Upper lobe of left lung (tissue), 4 donors: ENCODE measurements at regions not wholly inside any gene's neighbourhood (a gene's known extent, or its start where the extent isn't known, plus 50 kb on each side); places are given as distances from the start of the nearest gene placed in this dataset.

ENCODE experiments used
- EP300 ChIP-seq, 4 donors: sonication (generic); formaldehyde crosslinking; IDR thresholded peaks; one replicate each; pipeline ENCODE4 v1.5.1; 2017; ENCODE audit warnings: antibody characterized with exemption in 4 of 4, control low read depth in 2 of 4
- POLR2A ChIP-seq, 4 donors: fragments of 450-650 bp; IDR thresholded peaks; one replicate each; pipeline ENCODE4 v1.5.1; 2016 to 2017; ENCODE audit warnings: antibody characterized with exemption in 4 of 4, mild to moderate bottlenecking in 2 of 4
- TF ChIP-seq, protein P1 (sequence below), 6 experiments: fragments of 450-650 bp in 4 of 6; fragments of 200-600 bp in 2 of 6; sonication (generic) in 2 of 6; IDR thresholded peaks; one replicate each; pipeline ENCODE4 v1.5.1; 2016 to 2019; ENCODE audit warnings: antibody characterized with exemption in 6 of 6

DNA sequence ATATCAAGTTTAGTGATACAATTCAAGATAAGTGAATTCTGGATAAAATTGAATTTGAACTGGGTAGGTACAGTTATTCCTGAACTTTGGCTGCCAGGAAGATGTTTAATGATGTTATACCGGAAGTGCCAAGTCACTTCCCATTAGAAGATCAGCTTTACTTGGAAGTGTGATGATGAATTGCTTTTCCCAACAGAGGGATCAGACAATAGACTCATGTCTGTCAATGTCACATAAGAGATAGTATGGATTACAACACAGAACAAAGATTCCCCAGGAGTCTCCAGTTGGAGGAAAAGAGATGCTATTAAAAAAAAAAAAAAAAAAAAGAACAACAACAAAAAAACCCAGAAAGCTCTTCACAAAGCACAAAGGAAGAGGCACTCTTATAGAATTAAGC is 497.9 kb upstream of the EPHA7 start:
- TF ChIP-seq, protein P1, sequence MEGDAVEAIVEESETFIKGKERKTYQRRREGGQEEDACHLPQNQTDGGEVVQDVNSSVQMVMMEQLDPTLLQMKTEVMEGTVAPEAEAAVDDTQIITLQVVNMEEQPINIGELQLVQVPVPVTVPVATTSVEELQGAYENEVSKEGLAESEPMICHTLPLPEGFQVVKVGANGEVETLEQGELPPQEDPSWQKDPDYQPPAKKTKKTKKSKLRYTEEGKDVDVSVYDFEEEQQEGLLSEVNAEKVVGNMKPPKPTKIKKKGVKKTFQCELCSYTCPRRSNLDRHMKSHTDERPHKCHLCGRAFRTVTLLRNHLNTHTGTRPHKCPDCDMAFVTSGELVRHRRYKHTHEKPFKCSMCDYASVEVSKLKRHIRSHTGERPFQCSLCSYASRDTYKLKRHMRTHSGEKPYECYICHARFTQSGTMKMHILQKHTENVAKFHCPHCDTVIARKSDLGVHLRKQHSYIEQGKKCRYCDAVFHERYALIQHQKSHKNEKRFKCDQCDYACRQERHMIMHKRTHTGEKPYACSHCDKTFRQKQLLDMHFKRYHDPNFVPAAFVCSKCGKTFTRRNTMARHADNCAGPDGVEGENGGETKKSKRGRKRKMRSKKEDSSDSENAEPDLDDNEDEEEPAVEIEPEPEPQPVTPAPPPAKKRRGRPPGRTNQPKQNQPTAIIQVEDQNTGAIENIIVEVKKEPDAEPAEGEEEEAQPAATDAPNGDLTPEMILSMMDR (IDR thresholded peaks at IDR 0.05): no peak
- TF ChIP-seq POLR2A (IDR thresholded peaks at IDR 0.05): no peak
- TF ChIP-seq EP300 (IDR thresholded peaks at IDR 0.05): no peak
